Smooth muscle cell (in vitro differentiated cells): ENCODE measurements at regions not wholly inside any gene's neighbourhood (a gene's known extent, or its start where the extent isn't known, plus 50 kb on each side); places are given as distances from the start of the nearest gene placed in this dataset.
"Not testable (repeated sequence)": the region's sequence is repeated elsewhere in the genome, so short reads cannot be mapped to it uniquely, and the experiment has no call there.

ENCODE experiments used
- DNase-seq: peaks from one replicate; lab custom pipeline; 2025; ENCODE audit not compliant: unreplicated experiment; lab: John Stamatoyannopoulos, UW
- H2AFZ ChIP-seq: fragments of 200-600 bp; sonication (generic); 2 replicates; pipeline ENCODE4 v1.6.0; 2016; ENCODE audit warnings: antibody characterized with exemption, low read depth, mild to moderate bottlenecking
- H3F3A ChIP-seq: fragments of 200-600 bp; sonication (generic); 2 replicates; pipeline ENCODE4 v1.6.0; 2017; ENCODE audit warnings: antibody characterized with exemption, low read depth
- H3K27ac ChIP-seq: fragments of 200-600 bp; sonication (generic); 2 replicates; pipeline ENCODE4 v1.5.1; 2016; ENCODE audit warnings: low read depth, mild to moderate bottlenecking
- H3K27me3 ChIP-seq: fragments of 200-600 bp; sonication (generic); 2 replicates; pipeline ENCODE4 v1.6.1; 2016; ENCODE audit warnings: low read depth, mild to moderate bottlenecking
- H3K36me3 ChIP-seq: fragments of 200-600 bp; sonication (generic); 2 replicates; pipeline ENCODE4 v1.5.1; 2016; ENCODE audit warnings: low read depth
- H3K4me1 ChIP-seq: fragments of 200-600 bp; sonication (generic); 2 replicates; pipeline ENCODE4 v1.5.1; 2016; ENCODE audit warnings: low read depth
- H3K4me2 ChIP-seq: fragments of 200-600 bp; sonication (generic); 2 replicates; pipeline ENCODE4 v1.6.0; 2016; ENCODE audit warnings: mild to moderate bottlenecking
- H3K4me3 ChIP-seq: fragments of 200-600 bp; sonication (generic); 2 replicates; pipeline ENCODE4 v1.5.1; 2016; ENCODE audit warnings: mild to moderate bottlenecking
- H3K79me2 ChIP-seq: fragments of 200-600 bp; sonication (generic); 2 replicates; pipeline ENCODE4 v1.6.0; 2016; ENCODE audit warnings: low read depth, mild to moderate bottlenecking
- H3K9ac ChIP-seq: fragments of 200-600 bp; sonication (generic); 2 replicates; pipeline ENCODE4 v1.6.0; 2016; ENCODE audit warnings: low read depth
- H3K9me3 ChIP-seq: fragments of 200-600 bp; sonication (generic); replicated peaks from 2 replicates; pipeline ENCODE4 v1.5.1; 2016; ENCODE audit warnings: low read depth
- H4K20me1 ChIP-seq: fragments of 200-600 bp; sonication (generic); 2 replicates; pipeline ENCODE4 v1.6.0; 2016; ENCODE audit warnings: low read depth
- WGBS: methylation state at CpG from one replicate; pipeline ENCODE4 v1.1.7; 2016; ENCODE audit warnings: low lambda C conversion rate; 5-methylcytosine and 5-hydroxymethylcytosine counted together
- TF ChIP-seq, protein P1 (sequence below): fragments of 200-600 bp; sonication (generic); IDR thresholded peaks from 2 replicates; pipeline ENCODE4 v1.5.1; 2017; ENCODE audit warnings: borderline replicate concordance, mild to moderate bottlenecking, antibody characterized with exemption; ENCODE audit not compliant: insufficient read depth, poor library complexity, severe bottlenecking

DNA sequence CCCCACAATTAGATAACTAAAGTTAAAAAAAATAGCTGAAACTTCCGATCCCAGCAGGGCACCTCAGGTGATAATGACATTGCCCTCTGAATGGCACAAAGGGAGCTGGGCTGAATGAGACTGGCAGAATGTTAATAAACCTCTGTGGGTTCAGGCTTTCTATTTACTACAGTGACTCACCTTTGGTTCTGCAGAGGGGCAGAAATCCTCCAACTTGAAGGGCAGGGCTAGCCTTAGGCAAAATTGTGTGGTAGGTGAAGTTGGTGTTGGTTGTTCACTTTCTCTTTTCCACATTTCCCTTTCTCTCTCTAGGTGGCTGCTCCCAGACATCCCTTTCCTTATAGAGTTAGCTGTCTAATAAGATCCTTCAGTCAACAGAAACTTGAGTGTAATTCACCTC is 625.2 kb downstream of the EPM2A start:
- Histone ChIP-seq H3K36me3 (no peaks in the 10 kb centered on the region), H3K4me2 (no peak overlapping the region)
- no peak for DNase-seq

DNA sequence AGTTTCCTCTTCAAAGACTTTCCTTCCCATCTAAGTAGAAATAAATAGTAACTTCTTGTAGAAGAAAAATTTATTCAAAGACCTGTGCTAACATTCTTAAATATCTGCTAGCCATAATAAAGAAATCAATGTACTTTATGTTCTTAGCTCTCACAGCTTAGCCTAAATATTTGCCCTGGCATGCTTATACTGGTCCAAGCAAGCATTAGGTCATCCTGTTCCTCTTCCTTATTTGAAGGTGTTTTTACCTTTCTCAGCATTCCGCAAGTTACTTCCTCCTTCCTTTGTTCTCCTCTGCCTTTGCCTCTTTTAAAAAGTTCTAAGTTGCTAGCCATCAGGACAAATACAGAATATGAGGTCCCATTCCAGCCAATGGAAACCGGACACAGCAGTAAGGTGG is 623.9 kb downstream of the EPM2A start:
- not testable (repeated sequence) for H3K27me3 ChIP-seq, H3K9me3 ChIP-seq, DNase-seq, H3K9ac ChIP-seq, H3K36me3 ChIP-seq, H2AFZ ChIP-seq, H3K4me3 ChIP-seq, H3K4me1 ChIP-seq, H3K79me2 ChIP-seq, H3K4me2 ChIP-seq, H3F3A ChIP-seq, H4K20me1 ChIP-seq
- 93% methylated on average over 2 of the region's 2 CpGs for WGBS
- peak overlapping the region; percentile 91 for H3K27ac ChIP-seq

More for the DNA sequence above, 625.2 kb downstream of the EPM2A start:
- H3K27ac ChIP-seq = peak overlapping the region; percentile 91
- WGBS = 77% methylated on average over 1 of the region's 1 CpG
- H3K4me1 ChIP-seq = no peaks in the 10 kb centered on the region
- TF ChIP-seq, protein P1, sequence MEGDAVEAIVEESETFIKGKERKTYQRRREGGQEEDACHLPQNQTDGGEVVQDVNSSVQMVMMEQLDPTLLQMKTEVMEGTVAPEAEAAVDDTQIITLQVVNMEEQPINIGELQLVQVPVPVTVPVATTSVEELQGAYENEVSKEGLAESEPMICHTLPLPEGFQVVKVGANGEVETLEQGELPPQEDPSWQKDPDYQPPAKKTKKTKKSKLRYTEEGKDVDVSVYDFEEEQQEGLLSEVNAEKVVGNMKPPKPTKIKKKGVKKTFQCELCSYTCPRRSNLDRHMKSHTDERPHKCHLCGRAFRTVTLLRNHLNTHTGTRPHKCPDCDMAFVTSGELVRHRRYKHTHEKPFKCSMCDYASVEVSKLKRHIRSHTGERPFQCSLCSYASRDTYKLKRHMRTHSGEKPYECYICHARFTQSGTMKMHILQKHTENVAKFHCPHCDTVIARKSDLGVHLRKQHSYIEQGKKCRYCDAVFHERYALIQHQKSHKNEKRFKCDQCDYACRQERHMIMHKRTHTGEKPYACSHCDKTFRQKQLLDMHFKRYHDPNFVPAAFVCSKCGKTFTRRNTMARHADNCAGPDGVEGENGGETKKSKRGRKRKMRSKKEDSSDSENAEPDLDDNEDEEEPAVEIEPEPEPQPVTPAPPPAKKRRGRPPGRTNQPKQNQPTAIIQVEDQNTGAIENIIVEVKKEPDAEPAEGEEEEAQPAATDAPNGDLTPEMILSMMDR = no peak
- no peaks in the 10 kb centered on the region for H3K79me2 ChIP-seq
- H3K9me3 ChIP-seq = no peaks in the 10 kb centered on the region
- H4K20me1 ChIP-seq = no peaks in the 10 kb centered on the region
- no peak overlapping the region for H2AFZ ChIP-seq
- H3K9ac ChIP-seq = no peak overlapping the region
- H3K4me3 ChIP-seq = no peak overlapping the region
- H3F3A ChIP-seq = peaks cover 8% of the 10 kb centered on the region
- no peaks in the 10 kb centered on the region for H3K27me3 ChIP-seq

DNA sequence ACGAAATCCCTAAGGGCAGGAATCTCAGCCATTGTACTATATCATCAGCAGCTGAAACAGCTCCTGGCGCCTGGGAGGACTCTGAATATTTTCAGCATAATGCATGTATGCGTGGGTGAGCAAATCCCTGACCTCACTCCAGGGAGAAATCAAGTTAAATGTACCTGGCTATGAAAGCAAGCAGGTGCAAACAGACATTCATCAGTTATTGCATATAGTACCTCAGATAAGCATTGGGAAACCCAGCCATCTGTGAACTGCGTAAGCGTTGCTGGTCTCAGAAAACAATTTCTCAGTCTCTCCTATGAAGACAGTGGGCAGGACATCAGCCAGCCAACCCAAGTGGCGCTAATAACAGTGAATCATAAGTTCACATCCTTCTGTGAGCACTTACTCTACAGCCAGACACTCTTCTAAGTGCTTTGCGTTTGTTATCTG is 622.6 kb downstream of the EPM2A start:
- H3K79me2 ChIP-seq = no peaks in the 10 kb centered on the region
- H3K9me3 ChIP-seq = no peaks in the 10 kb centered on the region
- no peak overlapping the region for H2AFZ ChIP-seq
- H4K20me1 ChIP-seq = no peaks in the 10 kb centered on the region
- no peaks in the 10 kb centered on the region for H3K36me3 ChIP-seq
- no peaks in the 10 kb centered on the region for H3K4me1 ChIP-seq
- H3K4me3 ChIP-seq = no peak overlapping the region
- no peak overlapping the region for H3K9ac ChIP-seq
- 37% methylated on average over 7 of the region's 7 CpGs for WGBS
- no peak for DNase-seq
- H3K27ac ChIP-seq = peak overlapping the region; percentile 91
- peaks cover 8% of the 10 kb centered on the region for H3F3A ChIP-seq
- H3K4me2 ChIP-seq = peak overlapping the region; percentile 14
- TF ChIP-seq, protein P1 = no peak
- H3K27me3 ChIP-seq = no peaks in the 10 kb centered on the region

DNA sequence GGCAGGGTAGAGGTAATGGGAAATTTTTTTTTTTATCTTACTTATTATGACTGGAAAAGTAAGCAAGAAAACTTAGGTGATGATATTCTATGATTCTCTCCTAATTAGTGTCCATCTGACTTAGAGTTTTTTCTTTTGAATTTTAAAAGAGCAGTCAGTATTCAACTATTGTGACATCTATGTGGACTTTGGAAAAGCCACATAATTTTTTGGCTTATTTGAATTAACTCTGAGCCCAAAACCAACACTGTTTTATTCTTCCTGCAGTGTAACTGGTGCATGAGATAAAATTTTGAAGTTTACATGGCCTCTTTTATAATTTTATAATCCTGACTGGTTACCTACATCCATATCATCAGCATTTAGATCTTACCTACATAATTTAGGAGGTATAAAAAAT is 619.7 kb downstream of the EPM2A start:
- DNase-seq = no peak
- Histone ChIP-seq H3K79me2 (no peaks in the 10 kb centered on the region), H3K4me1 (no peaks in the 10 kb centered on the region), H3F3A (peaks cover 8% of the 10 kb centered on the region), H3K27ac (peak overlapping the region; percentile 91), H3K4me2 (peak overlapping the region; percentile 64), H3K27me3 (no peaks in the 10 kb centered on the region), H3K4me3 (no peak overlapping the region), H4K20me1 (no peaks in the 10 kb centered on the region), H3K36me3 (no peaks in the 10 kb centered on the region), H3K9ac (peak overlapping the region; percentile 61), H2AFZ (no peak overlapping the region), H3K9me3 (no peaks in the 10 kb centered on the region)
- TF ChIP-seq, protein P1 = no peak
